DMS53 treated with DMSO at 0.1 percent for 48 hours (cell line): ENCODE measurements at regions not wholly inside any gene's neighbourhood (a gene's known extent, or its start where the extent isn't known, plus 50 kb on each side); places are given as distances from the start of the nearest gene placed in this dataset.

Experiments used
- DNase-seq: peaks from one replicate; lab custom pipeline; 2025; ENCODE audit not compliant: unreplicated experiment; lab: John Stamatoyannopoulos, UW

DNA sequence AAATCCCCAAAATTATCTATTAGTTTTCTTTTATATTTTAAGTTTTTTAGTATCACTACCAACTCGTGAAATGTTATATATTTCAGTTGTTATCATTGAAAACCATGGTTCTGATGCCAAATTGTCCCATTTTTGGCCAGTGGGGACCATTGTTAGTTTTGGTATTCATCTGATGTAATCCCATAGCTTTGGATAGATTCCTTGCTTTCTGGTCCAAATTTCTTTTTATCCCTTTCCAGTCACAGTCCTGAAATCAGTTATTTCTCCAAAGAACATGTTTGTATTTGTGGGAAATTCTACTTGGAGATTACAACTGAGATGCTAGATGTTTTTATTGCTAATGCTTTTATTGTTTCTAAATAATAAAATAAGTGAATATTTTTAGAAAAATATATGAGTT, 976.8 kb upstream of the CRIM1 start:
- DNase-seq = no peak

DNA sequence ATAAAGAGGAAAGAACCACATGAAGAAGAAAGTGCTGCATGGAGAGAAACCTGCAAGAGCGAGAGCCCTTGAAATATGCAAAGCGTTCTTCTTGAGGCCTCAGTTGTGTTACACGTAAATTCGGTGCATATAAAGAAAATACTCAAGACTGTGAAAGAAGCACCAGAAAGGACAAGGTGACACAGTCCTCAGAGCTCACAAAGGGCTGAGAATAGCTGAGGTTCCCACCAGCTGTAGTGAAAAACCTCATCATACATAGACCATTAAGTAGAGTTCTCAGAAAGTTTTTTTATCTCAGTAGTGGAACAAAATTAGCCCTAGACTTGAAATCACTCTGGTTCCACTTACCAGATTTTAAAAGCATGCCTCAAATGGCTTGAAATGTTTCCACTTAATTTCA, 980.7 kb upstream of the CRIM1 start:
- no peak for DNase-seq

DNA sequence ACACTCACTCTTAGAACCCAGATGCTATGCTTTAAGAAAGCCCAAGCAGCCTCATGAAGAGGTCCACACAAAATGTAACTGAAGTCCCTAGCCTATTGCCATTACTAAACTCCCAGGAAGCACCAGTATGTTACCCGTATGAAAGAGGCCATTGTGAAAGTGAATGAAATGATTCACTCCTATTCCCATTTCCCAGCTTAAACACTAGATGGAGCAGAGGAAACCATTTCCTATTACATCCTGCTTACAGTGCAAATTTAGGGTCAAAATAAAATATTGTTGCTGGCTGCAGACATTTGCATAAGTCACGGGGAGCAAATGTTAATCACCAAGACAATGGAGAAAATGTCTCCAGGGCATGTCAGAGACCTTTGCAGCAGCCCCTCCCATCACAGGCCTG, 989.7 kb upstream of the CRIM1 start:
- peak; percentile 8 for DNase-seq

DNA sequence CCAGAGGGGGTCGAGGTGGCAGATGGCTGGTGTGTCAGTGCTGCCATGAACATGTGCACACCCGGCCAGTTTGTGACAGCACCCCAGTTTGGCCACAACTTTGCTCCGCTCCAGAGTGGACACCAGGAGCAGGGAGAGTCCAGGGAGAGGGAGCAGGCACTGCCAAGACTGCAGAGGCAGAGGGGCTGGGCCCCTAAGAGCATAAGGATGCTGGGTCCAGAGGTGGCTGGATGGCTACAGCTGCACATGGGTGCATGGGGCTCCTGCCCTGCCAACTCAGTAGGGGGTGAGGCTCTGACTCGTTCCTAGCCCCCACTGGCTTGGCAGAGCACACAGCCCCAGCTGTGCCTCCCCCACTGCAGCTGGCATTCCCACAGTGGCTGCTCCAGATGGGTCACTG, 999.2 kb upstream of the CRIM1 start:
- no peak for DNase-seq

DNA sequence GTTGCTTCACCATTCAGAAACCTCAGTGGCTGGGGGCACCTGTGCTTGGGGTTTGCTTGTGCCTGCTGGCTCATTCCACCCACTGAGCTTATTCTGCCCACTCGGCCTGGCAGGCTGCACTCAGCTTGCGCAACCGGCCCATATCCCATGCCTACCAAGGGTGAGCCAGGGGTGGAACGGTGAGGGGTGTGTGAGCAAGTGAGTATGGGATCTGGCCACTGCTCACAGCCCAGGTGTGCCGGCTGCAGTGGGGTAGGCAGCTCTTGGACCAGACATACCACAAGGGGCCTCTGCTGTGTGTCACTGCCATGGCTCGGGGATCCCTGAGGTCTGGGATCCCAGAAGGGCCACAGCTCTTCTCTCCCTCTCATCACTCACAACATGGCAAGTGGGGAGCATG, 1000.5 kb upstream of the CRIM1 start:
- DNase-seq = no peak

DNA sequence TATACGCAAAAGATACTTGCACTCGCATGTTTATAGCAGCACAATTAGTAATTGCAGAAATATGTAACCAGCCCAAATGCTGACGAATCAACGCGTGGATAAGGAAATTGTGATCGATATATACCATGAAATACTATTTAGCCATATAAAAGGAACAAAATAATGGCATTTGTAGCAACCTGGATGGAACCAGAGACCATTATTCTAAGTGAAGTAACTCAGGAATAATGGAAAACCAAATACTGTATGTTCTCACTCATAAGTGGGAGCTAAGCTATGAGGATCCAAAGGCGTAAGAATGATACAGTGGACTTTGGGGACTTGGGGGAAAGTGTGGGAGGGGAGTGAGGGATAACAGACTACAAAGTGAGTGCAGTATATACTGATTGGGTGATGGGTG, 1008.0 kb upstream of the CRIM1 start:
- no peak for DNase-seq

DNA sequence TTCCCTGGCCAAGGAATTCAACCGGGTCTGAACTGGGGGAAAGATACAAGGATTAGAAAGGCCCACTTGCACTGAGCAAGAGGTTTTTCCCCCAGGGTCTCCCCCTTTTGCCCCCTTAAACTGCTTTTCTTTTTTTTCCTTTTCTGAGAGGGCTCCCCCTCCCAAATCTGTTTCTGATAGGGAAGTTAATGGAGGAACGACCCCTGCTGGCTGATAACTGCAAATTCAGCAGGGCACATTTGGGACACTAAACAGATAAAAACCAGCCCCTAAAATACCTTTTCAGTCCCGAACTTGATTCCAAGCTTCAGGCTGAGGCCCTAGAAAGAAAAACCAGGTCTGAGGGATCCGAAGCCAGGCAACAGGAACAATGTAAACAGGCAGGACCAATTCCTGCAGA, 1012.4 kb upstream of the CRIM1 start:
- no peak for DNase-seq

DNA sequence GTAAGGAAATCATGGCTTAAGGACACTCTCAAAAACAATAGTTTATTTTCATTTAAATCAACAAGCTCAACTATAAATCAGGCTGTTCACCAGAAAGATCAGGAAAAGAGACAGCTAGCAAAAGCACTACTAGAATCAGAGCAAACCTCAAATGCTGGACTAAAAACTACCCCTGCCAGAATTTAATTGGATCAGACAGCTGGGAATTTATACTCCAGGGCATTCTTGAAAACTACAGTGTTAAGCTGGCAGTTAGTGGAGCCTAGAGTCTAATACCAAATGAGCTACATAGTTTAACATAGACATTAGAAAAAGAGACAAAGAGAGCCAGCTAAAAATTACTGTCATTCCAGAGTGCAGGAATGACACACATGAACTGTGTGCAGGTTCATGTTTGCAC, 1016.4 kb upstream of the CRIM1 start:
- DNase-seq = no peak

DNA sequence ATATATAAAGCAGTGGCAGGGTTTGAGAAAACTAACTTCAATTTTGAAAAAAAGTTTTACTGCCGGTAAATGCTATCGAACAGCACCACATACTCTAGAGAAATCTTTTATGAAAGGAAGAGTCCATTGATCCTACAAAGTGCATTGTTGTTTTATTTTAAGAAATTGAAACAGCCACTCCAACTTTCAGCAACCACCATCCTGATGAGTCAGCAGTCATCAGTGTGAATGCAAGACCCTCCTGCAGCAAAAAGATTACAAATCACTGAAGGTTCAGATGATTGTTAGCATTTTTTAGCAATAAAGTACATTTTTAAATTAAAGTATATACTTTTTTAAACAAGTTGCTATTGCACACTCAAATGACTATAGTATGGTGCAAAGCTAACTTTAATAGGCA, 1017.7 kb upstream of the CRIM1 start:
- no peak for DNase-seq

DNA sequence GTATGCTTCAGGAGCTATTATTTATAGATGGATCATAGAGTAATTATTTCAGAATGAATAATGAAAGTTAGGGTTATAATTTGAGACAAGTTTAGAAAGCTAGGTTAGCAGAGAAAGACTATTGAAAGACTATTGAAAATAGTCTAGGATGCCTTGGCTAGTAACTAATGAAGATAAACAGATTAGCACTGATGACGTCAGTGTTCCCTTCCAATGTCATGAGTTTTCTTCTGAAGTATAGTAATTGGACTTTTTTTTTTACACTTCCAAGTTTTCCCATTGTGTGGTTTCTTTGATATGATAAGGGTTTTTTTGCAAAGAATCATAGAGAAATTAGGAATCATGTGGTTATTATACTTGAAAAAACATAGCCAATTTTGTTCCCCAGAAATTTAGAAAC, 1041.5 kb upstream of the CRIM1 start:
- no peak for DNase-seq

DNA sequence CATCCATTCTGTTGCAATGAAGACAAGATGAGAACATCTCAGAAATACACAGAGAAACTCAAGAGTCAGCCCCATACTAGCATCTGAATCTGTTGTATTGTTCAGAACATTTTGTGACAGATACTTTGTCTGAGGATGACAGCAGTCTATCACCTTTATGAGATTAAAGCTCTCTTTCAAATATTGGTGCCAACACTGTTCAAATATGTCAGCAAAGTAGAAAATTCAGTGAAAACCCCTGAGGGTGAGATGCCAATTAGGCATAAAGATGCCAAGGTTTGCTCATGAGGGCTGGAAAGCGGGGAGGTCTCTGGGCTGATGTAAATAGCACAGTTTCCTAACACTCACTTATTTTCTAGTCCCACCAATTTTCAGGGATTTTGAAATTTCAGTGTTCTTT, 1054.2 kb upstream of the CRIM1 start:
- DNase-seq = no peak

DNA sequence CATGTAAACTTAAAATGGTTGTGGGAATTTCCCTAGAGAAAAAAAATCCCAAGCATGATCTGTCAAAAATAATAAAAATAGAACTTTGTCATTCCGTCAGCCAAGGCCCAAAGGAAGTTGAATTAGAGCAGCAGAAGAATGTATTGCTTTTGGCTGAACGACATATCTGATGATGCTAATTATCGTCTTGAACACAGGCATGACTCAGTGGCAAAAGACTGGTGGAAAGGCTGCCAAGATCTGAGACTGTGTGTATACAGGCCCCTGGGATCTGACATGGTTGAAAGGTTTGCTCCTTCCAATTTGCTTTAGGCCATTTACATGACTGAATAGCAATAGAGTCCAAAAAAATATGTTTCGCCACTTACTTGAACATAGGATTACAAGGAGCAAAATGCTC, 1057.1 kb upstream of the CRIM1 start:
- DNase-seq = no peak

DNA sequence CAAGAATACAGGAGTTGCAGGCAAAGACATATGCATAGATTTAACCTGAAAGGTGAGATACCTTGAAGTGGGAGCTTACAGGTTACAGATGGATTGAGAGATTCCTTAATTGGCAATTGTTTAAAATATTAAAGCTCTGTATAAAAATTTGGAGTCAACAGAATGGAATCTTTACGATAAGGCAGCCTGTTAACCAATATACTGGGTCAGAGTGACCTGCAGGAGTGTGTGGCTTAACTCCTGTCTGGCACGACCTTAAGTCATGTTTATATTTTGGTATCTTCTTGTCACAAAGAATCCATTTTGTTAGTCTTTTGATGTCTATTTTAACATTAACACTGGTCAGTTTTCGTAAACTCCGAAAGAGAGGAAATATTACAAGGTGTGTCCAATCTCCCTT, 1058.2 kb upstream of the CRIM1 start:
- DNase-seq = no peak

DNA sequence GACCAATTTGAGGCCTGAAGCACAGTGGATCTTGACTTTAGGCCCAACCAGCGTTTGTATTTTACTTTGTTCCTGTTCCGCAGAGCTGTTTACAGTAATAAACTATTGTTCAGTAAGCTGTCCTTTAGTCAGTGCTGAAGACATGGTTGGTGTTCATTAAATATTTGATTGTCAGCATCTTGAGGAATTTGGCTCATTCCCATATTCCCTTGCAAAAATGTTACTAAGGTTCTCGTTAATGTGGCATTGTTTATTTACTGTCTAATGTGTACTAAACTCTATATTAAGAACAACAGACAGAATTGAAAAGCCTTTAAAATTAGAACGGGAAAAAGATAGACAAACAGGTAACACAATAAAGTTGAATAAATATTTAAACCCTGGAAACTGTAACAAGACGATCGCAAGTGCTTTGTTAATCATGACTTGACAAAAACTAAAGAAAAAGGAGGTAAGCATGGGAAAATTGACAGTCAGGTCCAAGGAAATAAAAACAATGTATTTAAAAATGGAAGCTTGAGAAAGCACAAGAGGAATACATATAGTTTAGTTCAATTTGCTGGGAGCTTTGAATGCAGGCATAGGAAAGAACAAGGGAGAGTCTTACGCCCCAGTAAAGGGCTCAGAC, 1060.8 kb upstream of the CRIM1 start:
- DNase-seq = no peak

DNA sequence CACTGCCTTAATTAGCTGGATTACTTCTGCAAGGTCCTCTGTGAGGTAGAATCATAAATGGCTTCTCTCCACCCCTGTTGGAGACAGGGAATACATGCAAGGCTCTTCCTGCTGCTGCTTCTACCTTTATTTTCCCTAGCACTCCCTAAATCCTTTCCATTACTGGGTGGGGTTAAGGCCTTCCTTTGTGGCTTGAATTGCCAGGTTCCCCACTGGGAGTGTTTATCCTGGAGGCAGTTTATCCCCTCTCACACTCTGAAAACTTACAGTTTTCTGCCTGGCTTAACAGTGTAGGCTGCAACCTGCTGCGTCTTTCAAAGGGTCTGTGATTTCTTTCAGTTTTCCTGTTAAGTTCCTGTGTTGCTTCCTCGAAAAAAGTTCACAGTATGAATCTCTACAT, 1062.3 kb upstream of the CRIM1 start:
- no peak for DNase-seq

DNA sequence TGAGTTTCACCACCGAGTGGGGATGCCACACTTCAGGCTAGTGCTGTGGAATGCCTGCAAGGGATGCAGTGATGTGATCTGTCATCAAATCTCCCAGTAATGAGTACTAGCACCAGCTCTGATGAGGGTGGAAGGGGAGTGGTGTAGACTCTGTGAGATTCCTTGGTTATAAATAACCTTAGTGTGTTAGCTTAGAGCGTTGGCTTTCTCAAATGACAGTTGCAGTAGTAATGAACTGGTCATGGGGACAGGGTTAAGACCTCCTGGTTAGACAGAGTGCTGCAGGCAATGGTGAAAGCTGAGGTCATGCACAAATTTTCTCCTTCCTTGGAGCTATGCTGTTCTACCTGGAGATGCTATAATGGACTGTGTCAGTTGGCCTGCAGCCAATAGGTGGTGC, 1063.4 kb upstream of the CRIM1 start:
- no peak for DNase-seq

DNA sequence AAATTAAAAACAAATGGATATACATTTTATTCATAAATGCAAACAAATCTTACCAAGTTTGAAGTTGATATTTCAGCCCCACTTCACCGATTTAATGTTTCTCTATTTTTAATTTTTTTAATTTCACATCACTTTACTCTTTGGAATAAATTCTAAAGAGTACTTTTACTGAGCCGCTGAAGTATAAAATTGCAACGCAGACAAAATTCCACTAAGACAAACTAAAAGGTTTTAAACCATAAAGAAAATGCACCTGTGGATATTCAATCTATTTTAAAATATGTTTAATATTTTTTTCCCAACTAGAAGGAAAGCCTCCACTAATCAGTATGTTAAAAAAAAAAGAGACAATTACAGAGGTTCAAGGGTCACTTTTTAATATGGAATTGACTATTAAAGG, 1073.9 kb upstream of the CRIM1 start:
- DNase-seq = no peak

DNA sequence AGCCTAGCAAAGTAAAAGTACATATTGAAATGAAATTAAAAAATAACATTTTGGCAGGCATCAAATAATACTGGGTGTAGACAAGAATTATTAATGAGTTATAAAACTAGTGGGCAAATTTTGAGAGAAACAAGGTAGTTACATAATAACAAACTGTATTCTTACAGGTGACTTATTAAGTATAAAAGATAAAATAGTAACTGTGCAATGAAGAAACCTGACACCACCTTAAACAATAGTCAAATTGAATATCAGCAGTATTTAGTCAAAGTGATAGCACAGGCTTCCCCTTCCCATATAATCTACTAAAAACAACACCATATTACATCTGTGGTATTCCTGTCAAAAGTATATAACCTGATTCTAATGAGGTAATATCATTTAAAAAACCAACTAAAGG, 1099.8 kb upstream of the CRIM1 start:
- no peak for DNase-seq

DNA sequence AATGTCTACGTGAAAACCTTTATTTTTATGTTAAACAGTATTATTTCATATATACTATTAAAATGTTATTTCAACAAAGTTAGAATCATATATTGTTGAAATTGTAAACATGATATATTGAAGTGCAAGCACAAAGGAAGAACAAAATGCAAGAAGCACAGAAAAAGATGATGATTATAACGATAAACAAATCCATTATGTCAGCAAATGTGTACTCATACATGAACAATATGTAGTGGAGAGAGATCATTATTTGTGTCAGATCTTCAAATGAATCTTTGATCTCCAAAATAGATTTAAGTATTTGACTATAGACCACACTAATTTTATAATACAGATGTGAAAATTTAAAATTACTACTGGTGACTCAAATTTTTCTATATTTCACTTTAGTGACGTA, 1104.4 kb upstream of the CRIM1 start:
- DNase-seq = no peak

DNA sequence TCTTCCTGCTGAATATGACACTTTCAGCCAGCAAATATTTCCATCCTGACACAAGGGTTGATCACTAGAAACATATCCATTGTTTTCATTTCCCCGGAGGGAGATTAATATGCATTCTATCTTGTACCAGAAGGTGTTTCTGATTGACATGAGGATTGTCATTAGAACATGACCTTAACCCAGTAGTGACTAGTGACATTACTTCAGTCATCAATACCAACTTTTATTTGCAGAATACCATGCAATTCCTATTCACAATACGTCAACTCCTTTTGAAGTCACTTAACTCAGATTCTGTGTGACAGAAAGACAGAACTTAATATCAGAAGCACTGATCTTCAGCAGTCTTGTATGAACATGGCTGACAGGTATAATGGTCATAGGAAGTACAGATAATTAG, 1108.9 kb upstream of the CRIM1 start:
- no peak for DNase-seq

DNA sequence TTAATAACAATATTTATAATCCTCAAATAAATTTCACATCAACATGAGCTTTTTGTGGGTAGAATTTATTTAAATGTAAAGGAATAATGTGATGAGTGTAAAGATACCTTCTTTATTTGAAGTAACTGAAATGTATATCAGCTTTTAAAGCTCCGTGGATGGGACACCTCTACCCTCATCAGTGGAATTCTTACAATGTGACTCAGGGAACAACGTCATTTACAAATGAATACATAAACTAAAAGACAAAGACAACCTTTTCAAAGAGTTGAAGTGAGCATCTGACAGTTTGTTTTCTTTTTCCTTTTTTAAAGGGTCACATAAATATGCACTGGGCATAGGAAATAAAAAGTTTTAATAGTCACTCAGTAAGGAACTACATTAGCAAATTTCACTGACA, 1127.0 kb upstream of the CRIM1 start:
- DNase-seq = no peak

DNA sequence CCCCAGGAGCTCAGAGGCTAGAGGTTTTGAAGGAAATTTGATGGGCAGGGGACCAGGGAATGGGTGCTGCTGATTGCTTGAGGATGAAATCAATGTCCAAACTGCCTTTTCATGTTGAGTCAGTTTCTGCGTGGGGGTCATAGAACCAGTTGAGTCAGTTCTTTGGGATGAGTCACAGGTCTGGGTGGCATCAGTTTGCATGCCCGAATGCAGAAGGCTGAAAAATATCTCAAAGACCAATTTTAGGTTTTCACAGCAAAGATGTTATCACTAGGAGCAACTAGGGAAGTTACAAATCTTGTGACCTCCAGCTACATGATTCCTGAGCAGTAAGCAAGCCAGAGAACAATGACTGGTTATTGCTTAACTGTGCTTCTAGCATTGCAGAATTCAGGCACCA, 1135.1 kb upstream of the CRIM1 start:
- DNase-seq = no peak

DNA sequence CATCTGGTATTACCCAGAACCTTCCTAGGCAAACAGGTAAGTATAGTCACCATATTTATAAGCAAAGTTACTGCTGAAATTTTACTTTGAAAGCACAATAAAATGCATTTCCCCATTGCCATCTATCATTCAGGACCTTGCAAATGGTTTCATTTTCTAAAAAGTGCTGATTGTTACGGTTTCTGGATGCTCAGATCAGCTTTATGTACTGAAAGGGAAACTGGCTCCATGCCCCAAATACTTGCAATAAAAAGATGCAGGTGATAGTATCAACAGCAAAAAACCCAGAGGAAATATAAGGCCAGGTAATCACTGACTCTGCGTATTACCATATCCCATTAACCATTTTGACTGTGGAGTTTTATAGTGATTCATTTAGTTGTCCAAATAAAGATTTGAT, 1150.7 kb upstream of the CRIM1 start:
- DNase-seq = no peak

DNA sequence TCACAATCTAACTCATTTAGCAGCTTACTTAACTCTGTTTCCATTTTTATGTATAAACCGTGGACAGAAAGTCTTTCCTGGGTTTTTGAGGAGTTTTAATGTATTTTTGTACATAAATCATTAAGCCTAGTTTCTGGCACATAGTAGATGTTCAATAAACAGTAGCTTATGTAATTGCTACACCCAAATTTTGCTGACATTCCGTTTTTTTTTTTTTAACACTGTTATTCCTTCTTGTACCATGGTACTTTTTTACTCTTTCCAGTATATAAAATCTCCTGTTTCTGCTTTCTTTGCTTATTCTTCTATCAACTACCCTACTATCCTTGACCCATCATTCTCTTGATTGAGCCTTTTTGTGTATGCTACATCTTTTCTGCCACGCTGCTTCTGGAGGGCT, 1151.3 kb upstream of the CRIM1 start:
- no peak for DNase-seq
